ENCODE measurements at regions not wholly inside any gene's neighbourhood (a gene's known extent, or its start where the extent isn't known, plus 50 kb on each side); places are given as distances from the start of the nearest gene placed in this dataset.
"Not testable (repeated sequence)": the region's sequence is repeated elsewhere in the genome, so short reads cannot be mapped to it uniquely, and the experiment has no call there.

GRCh38 chr4:137733174-137734141 lies 201.2 kb upstream of the PCDH18 start:
- not testable (repeated sequence) for DNase-seq

- DNase-seq, result no peak
Measured at GRCh38 chr4:137722910-137723309, 190.6 kb upstream of the PCDH18 start.

- DNase-seq, result no peak
Measured at GRCh38 chr4:137711502-137711901, 179.2 kb upstream of the PCDH18 start.

DNA sequence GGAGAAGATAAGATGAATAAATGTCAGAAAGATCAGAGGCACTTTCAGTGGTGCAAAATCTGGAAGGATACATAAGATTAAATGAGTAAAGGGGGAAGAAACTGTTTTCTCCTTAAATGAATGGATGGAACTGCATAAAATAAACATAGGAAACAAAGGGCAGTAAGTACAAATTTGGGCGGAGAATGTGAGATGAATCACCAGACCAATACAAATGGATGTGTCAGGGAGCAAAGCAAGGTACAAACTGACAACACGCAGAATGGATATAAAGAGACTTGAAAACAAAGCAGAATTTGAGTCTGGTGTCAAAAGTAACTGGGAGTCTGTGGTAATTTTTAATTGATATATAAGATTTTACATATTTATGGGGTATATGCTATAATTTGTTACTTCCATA lies 175.3 kb upstream of the PCDH18 start:
- no peak for DNase-seq

DNA sequence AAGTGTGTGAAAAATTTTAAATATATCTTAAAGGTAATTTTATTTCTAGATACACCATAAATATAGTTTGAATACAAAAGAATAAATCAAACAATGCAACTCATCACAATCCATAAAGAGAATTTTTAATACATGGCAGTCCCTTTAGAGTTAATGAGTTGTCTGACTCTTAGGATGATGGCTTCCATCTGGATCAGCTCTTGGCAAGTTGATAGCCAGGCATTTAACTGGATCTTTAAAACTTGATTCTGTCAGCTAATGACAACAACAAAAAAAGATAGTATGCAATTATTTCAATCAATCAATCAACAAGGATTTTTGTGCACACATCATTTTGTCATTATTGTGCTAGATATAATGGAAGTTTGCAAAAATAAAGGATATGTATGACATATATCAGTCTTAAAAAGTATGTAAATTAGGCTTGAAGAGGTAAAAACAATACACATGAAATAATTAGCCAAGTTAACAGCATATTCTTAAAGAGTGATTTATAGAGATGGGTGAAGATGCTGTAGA lies 174.9 kb upstream of the PCDH18 start:
- DNase-seq, result no peak

GRCh38 chr4:137705171-137705783 lies 173.0 kb upstream of the PCDH18 start:
- DNase-seq, result no peak

DNA sequence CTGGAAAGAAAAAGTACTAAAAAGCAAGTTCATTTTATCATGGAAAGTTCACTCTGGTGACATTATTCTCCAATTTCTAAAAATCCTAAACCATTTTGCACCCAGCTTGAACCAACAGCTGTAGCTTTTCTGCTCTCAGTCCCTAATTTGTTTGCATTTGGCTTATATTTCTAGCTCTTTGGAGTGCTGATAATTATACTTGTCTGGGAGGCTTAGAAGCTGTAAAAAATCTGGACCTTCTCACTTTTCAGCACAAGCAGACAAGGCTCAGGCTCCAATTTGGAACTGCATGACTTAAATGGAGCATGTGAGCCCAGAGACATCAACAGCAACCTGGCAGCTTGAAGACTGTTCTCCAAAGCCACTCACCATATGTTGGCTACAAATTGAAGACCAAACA lies 170.9 kb upstream of the PCDH18 start:
- no peak for DNase-seq

DNA sequence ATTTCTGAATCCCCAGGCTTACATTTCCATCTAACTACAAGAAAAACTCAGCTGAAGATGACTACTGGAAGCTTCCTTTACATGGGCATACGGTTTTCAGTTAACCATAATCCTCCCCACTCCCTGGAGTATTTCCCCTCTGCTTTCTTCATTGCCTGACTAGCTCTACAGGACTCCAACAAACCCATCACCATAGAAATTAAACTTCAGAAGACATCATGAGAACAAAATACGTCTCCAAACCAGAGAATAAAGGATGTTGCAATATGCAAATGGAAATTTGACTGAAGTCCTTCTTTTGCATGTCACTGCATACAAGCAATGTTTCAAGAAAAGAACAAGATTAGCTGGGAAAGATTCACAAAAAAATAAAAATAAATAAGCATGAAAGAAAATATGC lies 170.2 kb upstream of the PCDH18 start:
- no peak for DNase-seq

GRCh38 chr4:137701401-137701800 lies 169.1 kb upstream of the PCDH18 start:
- no peak for DNase-seq

DNA sequence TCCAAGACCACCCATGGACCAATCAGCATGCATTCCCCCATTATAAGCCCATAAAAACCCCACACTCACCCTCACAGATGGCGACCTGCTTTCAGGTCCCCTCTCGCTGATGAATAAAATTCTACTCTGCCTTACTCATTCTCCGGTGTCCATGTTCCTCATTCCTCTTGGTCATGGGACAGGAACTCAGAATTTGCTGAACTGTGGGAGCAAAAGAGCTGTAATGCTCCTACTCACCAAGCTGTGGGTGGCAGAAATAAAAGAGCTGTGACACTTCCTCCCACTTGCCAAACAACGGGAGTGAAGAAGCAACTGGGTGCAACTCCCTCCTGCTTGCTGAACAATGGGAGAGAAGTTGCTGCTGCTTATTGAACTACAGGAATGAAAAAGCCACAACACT lies 168.5 kb upstream of the PCDH18 start:
- no peak for DNase-seq

DNA sequence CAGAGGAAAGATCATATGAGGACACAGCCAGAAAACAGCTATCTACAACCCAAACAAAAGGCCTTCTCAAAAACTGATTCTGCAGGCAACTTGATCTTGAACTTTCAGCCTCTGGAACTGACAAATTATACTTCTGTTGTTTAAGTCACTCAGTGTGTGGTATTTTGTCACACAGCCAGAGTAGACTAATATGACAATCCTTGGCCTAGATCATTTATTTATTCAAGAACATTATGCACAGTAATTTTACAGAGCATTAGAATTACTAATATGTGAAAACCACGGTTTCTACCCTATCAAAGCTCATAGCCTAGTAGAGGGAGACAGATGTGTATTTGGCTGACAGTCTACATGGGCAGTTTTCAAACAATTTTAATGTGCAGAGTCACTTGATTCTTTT lies 167.8 kb upstream of the PCDH18 start:
- no peak for DNase-seq

DNA sequence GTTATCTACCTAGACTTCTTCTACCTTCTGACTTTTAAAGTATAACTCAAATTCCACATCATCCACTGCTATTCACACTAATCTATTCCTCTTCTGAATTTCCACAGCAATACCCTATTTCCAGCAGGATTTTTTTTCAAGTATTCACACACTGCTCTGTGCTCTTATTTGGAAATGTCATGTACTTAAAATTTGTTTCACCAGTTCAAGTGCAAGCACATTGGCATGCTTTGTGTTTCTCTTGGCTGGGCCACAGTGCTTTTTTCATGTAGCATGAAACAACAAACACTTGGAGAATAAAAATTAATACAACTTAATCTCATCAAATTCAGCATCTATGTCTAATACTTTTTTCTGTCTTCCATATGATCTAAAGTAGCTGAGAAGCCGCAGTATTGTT lies 161.8 kb upstream of the PCDH18 start:
- no peak for DNase-seq

GRCh38 chr4:137693641-137694040 lies 161.3 kb upstream of the PCDH18 start:
- DNase-seq, result no peak

- DNase-seq, result no peak
Measured at GRCh38 chr4:137692205-137692604, 159.9 kb upstream of the PCDH18 start.

DNA sequence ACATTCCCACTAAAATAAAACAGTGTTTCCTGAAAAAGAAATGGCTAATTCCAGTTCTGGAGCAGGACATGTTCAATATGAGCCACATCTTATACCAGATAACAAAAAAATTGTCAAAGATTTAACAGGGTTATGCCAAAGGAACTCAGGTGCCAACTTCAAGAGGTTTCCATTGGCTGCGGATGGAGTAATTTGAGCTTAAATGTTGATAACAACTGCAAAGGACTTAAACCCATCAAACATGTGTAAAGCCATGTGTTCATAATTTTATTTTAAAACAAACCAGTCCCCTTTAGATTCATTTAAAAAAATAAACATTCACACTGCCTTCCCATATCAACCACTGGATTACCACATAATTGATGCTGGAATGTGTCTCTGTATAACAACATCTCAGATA lies 156.4 kb upstream of the PCDH18 start:
- DNase-seq, result no peak

DNA sequence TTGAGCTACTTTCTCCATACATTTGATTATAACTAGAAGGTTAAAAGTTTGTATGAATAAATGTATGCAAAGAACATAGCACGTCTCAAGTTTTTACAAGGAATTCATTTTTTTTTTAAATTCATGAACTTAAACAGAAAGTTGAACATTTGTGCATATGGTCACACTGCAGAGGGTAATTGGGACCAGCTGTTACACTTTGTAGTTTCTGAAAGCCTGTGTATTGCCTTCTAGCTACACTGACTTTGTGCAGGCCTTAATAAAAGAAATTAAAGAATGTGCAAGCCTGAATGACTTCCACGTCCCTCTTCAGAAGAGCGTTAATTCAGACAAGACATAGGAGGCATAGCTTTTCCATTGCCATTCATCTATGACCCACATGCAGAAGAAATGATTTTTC lies 153.1 kb upstream of the PCDH18 start:
- DNase-seq, result no peak

DNA sequence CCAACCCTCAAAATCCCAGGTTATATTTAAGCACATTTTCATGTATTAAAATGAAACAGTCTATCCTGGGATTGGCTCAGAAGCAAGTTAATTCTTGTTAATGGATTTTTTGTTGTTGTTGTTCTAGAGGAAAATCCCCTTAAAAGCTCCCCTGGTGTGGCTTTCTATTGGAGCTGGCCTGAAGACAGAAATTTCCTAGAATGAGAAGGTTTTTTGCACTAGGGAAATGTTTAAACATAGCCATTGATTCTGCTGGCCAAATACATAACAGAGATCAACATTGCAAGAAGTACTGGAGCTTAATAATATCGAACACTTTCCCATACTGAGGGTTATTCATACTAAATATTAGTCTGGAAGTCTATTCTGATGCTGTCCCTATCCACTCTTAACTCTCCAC lies 148.8 kb upstream of the PCDH18 start:
- DNase-seq, result no peak

GRCh38 chr4:137678796-137679195 lies 146.5 kb upstream of the PCDH18 start:
- no peak for DNase-seq

DNA sequence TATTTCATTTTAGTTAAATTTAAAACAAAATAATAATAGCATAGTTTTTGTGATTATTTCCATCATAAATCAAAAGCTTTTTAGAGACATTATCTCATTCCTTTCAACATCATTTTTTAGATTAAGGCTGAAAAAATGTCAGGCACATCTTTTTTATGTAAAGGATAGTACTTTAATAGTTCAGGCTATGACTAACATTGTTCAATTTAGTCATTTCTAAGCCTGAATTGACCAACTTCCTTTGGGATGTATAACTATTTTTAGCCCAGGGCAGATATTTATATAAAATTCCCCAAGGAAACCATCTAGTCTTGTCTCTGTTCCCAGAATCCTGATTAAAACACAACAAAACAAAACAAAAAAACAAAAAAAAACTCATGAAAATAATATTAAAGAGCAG lies 145.6 kb upstream of the PCDH18 start:
- no peak for DNase-seq

GRCh38 chr4:137676357-137676998 lies 144.2 kb upstream of the PCDH18 start:
- no peak for DNase-seq

GRCh38 chr4:137674066-137674465 lies 141.8 kb upstream of the PCDH18 start:
- DNase-seq, result no peak

- DNase-seq, result no peak
Measured at GRCh38 chr4:137668885-137669545, 136.7 kb upstream of the PCDH18 start.

DNA sequence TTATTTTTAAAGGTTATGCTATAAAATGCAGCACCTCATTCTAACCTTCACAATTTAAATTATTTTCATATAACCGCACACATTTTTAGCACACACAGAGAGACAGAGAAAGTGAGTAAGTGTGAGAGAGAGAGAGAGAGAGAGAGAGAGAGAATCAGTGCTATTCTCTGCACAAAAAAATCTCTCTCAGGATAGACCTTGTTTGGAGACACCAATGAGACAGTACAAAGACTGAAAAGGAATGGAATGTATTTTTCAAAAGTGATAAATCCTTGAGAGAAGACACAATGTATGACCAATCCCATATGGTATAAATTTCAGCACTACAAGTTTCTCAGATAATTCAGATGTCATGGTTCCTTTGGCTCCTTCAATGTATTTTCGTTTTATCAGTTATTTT lies 132.1 kb upstream of the PCDH18 start:
- no peak for DNase-seq

Data from CD4-positive, alpha-beta T cell treated with Interleukin-17A for 1 hour (primary cell).